Forelimb muscle (tissue), 1 donor: ENCODE measurements at regions not wholly inside any gene's neighbourhood (a gene's known extent, or its start where the extent isn't known, plus 50 kb on each side); places are given as distances from the start of the nearest gene placed in this dataset.
"Not testable (repeated sequence)": the region's sequence is repeated elsewhere in the genome, so short reads cannot be mapped to it uniquely, and the experiment has no call there.

Experiments used
- DNase-seq: peaks from one replicate; pipeline ENCODE4 v3.0.0-alpha.2; 2013; ENCODE audit warnings: low read depth

DNA sequence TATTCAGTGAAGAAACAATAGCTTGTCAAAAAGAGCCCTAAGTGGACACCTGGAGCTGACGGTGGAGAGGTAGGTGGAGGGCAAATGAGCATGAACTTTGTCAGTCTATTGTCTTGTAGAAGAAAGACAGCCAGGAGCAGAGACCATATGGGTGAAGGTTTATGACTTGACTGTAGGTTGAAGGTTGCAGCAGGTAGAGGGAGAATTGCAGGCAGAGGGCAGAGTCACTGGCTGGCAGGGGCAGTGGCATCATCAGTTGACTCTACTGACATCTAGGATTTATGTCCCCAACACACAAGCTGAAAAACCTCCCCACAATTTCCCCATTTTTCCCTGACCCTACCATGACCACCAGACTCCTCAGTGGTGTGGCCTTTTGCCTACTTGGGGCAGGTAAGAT is 243.6 kb upstream of the PRSS58 start:
- no peak for DNase-seq

DNA sequence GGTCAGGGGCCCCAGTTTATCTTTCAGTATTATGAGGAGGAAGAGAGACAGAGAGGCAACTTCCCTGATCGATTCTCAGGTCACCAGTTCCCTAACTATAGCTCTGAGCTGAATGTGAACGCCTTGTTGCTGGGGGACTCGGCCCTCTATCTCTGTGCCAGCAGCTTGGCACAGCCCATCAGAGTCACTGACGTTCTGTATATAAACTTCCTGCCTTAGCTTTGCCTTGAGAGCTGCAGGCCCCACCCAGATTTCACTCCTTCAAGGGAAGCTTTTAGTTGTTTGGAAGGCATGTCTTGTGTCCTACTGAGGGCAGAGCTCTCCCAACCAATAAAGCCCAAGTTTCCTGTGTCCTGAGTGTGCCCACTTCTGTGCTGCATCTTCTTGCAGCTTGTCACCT is 242.5 kb upstream of the PRSS58 start:
- DNase-seq = no peak

GRCh38 chr7:142499635-142500034 is 241.8 kb upstream of the PRSS58 start:
- no peak for DNase-seq

DNA sequence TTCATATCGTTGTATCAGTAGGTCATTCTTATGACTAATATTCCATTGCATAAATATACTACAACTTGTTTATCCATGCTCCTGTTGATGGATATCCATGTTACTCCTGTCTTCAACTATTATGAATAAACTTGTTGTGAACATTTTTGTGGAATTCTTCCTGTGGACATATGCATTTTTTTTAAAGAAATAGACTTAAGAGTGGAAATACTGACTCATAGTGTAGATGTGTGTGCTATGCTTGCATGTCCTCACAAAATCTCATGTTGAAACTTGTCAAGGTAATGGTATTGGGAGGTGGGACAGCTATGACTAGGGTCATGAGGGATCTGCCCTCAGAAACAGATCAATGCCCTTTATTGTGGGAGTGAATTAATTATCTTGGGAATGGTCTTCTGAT is 240.5 kb upstream of the PRSS58 start:
- DNase-seq = no peak

DNA sequence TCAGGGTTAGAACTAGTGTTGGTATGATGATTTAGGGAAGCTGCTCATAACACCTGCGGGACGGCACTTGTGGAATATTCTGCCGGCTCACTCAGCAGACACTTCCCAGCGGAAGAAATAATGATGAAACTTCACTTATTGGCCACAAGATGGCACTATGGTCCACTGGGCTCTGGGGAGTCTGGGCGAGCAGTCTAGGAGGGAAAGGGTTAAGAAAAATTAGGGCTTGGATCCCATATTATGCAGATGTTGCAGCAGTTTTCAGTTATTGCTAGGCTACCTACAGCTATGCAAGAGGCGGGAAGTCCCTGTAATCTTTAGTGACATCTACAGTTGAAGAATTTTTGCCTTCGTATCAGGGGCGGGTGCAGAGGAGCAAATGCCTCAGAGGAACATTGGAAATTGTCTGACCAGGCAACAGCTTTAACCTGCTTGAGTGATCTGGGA is 238.7 kb upstream of the PRSS58 start:
- no peak for DNase-seq

DNA sequence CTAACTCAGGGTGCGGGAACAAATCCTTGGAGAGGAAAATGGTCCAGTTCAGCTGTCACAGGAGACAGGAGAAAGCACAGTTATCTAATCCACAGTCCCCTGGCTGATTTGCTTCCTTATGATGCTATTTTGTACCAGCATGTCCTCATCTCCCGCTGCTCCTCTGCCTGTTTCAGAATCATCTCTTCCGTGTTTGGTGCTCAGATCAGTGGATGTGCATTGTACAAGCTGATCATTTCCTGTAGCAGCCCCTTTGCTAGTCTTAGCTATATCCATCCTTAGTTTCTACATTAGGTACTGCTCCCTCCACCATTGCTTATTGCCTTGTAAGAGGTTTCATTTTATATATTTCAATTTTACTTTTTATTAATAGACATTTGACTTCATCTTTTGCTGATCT is 238.0 kb upstream of the PRSS58 start:
- DNase-seq = not testable (repeated sequence)

DNA sequence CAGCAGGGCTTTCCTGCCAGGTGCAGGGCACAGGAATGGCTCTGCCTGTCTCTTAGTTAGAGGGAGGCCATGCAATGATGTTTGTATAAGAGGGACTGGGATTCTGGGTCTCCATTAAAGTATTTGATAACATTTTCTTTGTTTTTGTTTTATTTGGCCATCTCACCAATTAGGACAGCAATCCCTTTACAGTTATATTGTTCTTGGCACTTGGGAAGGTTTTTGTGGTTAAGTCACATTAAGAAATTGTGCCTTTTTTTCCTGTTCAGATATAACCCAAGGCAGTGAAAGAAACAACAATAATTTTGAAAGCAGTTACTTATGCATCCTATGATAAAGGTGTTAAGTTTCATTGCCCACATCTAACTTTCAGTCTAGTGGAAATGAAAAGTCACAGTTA is 237.4 kb upstream of the PRSS58 start:
- DNase-seq = not testable (repeated sequence)

DNA sequence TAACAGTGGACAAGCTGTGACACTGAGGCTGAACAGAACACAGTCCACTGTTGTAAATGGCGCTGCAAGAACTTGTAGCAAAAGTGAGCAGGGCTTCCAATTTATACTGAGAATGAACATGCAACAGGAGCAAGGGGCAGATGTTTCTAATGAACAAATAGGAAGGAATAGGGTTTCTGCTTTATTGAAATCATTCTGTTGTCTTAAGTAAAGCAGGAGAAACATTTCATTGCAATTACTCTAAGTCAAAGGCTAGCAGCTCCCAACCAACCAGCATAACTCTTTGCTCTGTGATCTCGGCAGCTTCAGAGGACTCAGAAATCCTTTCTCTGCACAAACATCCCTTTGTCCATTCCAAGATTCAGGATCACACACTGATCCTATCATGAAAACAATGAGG is 236.2 kb upstream of the PRSS58 start:
- DNase-seq = no peak

GRCh38 chr7:142488842-142489241 is 231.0 kb upstream of the PRSS58 start:
- no peak for DNase-seq

DNA sequence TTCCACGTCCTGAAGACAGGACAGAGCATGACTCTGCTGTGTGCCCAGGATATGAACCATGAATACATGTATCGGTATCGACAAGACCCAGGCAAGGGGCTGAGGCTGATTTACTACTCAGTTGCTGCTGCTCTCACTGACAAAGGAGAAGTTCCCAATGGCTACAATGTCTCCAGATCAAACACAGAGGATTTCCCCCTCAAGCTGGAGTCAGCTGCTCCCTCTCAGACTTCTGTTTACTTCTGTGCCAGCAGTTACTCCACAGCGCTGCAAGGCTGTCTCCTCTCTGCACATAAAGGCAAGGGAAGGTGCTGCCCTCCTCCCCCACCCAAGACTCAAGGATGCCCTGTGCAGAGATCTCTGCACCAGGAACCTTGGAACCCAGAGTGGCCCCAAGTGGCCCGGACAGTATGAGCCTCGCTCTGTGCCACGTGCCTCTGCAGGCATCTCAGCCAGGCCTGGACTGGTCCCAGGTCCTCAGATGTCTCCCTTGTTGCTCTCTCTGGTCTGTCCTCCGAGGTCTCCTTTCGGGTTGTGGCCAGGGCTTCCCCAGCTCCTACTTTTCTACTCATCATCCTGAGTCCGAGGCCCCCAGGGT is 230.3 kb upstream of the PRSS58 start:
- no peak for DNase-seq

- not testable (repeated sequence) for DNase-seq
These were observed 229.7 kb upstream of the PRSS58 start for GRCh38 chr7:142487565-142487964.

- DNase-seq = no peak
These were observed 229.3 kb upstream of the PRSS58 start for GRCh38 chr7:142487124-142487523.

DNA sequence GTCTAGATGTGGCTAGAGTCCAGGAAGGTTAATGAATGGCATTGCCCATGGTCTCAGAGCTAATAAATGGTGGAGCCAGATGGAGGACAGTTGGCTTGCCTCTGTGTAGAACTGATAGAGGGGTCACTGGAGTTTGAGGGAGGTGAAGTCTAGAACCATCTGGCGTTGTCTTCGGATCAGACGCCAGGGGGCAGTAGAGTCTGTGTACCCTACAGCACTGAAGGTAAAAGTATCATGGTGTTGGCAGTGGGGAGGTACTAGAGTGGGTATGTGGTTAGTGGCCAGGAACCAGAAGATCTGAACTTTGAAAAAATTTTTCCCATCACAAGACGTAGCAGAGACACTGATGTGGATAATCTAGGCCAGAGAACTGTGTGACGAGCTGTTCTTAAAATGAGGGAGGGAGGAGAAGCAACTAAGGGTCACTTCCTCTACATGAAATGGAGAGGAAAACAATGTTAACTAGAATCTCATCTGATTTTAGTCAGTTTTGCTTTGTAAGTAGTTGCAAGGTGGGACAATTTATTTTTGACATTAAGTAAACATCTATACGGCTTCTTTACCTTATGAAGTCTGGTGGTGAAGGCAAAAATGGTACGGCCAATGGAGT is 227.9 kb upstream of the PRSS58 start:
- DNase-seq = no peak

- no peak for DNase-seq
These were observed 225.9 kb upstream of the PRSS58 start for GRCh38 chr7:142483659-142484317.

GRCh38 chr7:142482891-142483658 is 225.2 kb upstream of the PRSS58 start:
- no peak for DNase-seq

DNA sequence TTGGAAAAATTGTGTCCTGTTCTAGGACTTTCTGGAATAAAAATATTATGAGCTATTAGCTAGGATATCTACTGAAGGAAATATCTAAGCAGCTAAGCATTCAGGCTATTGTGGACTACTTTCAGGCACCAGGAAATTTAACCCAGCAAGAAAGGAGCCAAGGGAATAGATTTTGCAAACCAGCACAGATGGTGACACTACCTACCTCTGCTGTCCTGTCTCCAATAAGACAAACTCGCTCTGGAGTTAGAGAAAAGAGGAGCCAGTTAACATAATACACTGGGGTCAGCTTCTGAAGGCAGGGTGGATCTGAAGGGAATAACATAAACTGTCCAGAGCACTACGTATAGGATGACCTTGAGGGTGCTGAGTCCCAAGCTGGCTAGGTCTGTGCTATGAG is 223.7 kb upstream of the PRSS58 start:
- no peak for DNase-seq

DNA sequence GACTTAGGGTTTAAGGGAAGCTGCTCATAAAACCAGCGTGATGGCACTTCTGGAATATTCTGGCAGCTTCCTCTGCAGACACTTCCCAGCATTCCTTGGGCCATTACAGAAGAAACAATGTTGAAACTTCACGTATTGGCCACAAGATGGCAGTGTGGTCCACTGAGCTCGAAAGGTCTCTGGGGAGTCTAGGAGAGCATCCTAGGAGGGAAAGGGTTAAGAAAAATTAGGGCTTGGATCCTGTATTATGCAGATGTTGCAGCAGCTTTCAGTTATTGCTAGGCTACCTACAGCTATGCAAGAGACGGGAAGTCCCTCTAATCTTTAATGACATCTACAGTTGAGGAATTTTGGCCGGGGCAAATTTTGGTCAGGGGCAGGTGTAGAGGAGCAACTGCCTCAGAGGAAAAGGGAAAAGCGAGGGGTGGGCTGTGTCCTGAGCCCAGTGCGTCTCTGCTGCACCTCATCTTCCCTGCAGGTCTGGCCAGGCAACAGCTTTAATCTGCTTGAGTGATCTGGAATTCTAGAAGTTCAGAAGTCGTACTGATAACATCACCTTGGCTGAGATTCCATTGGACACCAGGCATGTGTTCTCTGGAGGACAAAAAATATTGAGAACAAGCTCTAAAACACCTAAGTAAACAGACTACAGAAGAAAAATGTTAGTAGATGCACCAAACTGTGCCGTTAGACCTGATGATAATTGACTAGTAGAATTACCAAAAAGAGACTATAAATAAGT is 220.8 kb upstream of the PRSS58 start:
- peak; percentile 16 for DNase-seq

DNA sequence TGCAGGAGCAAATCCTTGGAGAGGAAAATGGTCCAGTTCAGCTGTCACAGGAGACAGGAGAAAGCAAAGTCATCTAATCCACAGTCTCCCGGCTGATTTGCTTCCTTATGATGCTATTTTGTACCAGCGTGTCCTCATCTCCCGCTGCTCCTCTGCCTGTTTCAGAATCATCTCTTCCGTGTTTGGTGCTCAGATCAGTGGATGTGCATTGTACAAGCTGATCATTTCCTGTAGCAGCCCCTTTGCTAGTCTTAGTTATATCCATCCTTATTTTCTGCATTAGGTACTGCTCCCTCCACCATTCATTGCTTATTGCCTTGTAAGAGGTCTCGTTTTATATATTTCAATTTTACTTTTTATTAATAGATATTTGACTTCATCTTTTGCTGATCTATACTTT is 219.9 kb upstream of the PRSS58 start:
- DNase-seq = not testable (repeated sequence)

- no peak for DNase-seq
These were observed 219.3 kb upstream of the PRSS58 start for GRCh38 chr7:142477079-142477651.

DNA sequence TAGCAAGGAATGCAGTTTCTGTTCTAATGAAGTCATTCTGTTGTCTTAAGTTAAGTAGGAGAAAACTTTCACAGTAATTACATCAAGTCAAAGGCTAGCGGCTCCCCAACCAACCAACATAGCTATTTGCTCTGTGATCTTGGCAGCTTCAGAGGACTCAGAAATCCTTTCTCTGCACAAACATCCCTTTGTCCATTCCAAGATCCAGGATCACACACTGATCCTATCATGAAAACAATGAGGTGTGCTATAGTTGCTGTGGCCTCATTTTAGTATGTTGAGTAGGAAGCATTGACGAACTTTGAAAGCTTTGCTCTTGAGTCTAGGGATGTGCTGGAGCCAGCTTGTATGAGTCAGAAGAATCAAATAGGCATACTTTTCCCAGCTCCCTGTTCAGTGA is 218.2 kb upstream of the PRSS58 start:
- no peak for DNase-seq

GRCh38 chr7:142471820-142472219 is 214.0 kb upstream of the PRSS58 start:
- DNase-seq = no peak

DNA sequence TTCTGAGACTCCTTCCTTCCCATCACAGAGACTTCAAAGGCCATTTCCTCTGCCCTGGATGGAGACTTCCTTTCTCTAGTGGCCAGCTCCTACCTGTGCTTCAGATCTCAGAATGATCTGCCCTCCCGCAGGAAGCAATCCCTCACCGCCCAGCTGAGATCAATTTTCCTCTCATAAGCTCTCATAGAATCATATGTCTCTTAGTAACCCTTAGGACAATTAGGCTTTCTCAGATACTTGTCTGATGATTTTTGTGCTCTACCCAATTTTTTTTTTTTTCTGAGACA is 212.6 kb upstream of the PRSS58 start:
- DNase-seq = no peak
